Hepatocyte (in vitro differentiated cells): ENCODE measurements at regions not wholly inside any gene's neighbourhood (a gene's known extent, or its start where the extent isn't known, plus 50 kb on each side); places are given as distances from the start of the nearest gene placed in this dataset.

Experiments used
- EZH2 ChIP-seq: fragments of 200-600 bp; sonication (generic); IDR thresholded peaks from 2 replicates; pipeline ENCODE4 v1.6.1; 2016; ENCODE audit warnings: antibody characterized with exemption, mild to moderate bottlenecking, borderline replicate concordance
- EZH2phosphoT487 ChIP-seq: fragments of 200-600 bp; sonication (generic); IDR thresholded peaks from one replicate; pipeline ENCODE4 v1.6.1; 2018; ENCODE audit warnings: antibody characterized with exemption, mild to moderate bottlenecking, low read depth, moderate library complexity; ENCODE audit not compliant: unreplicated experiment, severe bottlenecking
- TF ChIP-seq, protein P1 (sequence below): fragments of 200-600 bp; sonication (generic); IDR thresholded peaks from 2 replicates; pipeline ENCODE4 v1.5.1; 2016; ENCODE audit warnings: antibody characterized with exemption, mild to moderate bottlenecking; ENCODE audit not compliant: poor library complexity

DNA sequence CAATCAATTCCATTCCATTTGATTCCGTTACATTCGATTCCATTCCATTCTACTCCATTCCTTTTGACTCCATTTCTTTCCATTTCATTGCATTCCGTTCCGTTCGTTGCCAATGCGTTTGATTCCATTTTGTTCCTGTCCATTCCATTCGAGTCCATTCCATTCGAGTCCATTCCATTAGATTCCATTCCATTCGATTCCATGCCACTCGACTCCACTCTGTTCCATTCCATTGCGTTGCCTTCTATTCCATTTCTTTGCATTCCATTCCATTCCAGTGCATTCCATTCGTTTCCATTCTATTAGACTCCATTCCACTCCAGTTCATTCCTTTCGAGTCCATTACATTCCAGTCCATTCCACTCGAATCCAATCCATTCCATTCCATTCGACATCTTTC is 2587.5 kb upstream of the TPTE start:
- TF ChIP-seq EZH2 (no peak), EZH2phosphoT487 (no peak)
- TF ChIP-seq, protein P1, sequence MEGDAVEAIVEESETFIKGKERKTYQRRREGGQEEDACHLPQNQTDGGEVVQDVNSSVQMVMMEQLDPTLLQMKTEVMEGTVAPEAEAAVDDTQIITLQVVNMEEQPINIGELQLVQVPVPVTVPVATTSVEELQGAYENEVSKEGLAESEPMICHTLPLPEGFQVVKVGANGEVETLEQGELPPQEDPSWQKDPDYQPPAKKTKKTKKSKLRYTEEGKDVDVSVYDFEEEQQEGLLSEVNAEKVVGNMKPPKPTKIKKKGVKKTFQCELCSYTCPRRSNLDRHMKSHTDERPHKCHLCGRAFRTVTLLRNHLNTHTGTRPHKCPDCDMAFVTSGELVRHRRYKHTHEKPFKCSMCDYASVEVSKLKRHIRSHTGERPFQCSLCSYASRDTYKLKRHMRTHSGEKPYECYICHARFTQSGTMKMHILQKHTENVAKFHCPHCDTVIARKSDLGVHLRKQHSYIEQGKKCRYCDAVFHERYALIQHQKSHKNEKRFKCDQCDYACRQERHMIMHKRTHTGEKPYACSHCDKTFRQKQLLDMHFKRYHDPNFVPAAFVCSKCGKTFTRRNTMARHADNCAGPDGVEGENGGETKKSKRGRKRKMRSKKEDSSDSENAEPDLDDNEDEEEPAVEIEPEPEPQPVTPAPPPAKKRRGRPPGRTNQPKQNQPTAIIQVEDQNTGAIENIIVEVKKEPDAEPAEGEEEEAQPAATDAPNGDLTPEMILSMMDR = no peak
